IMR-90 (cell line): ENCODE measurements at regions not wholly inside any gene's neighbourhood (a gene's known extent, or its start where the extent isn't known, plus 50 kb on each side); places are given as distances from the start of the nearest gene placed in this dataset.

ENCODE experiments used
- ATAC-seq: fragments of 200-7000 bp; cut with Tn5 transposase; 2 replicates; pipeline ENCODE4 v1.9.1; 2020; ENCODE audit warnings: low read depth, mild to moderate bottlenecking, moderate library complexity
- BruUV-seq: library from RNA; stranded (reverse); fragments of 400-500 nt; replicated peaks from 2 replicates; lab custom pipeline; 2021; lab: Mats Ljungman, UMichigan
- CTCF ChIA-PET: fragments of 300-600 bp; formaldehyde crosslinking; extraction: SDS; loops from one replicate; lab custom pipeline; 2021; ENCODE audit warnings: antibody characterized with exemption; lab: Yijun Ruan, JAX
- POLR2A ChIA-PET: fragments of 300-600 bp; sonication (Branson Sonifier 250); formaldehyde crosslinking; loops from one replicate; lab custom pipeline; 2022; ENCODE audit warnings: antibody characterized with exemption; ENCODE audit not compliant: unreplicated experiment; lab: Charles Lee
- DNase-seq: peaks from one replicate; pipeline ENCODE4 v3.0.0; 2013
- H2AFZ ChIP-seq: replicated peaks from 2 replicates; pipeline ENCODE3; 2013; ENCODE audit warnings: low read length, mild to moderate bottlenecking; ENCODE audit not compliant: poor library complexity
- H2AK5ac ChIP-seq: 2 replicates; pipeline ENCODE4 v1.6.1; 2013; ENCODE audit warnings: low read depth, low read length, inconsistent platforms
- H2AK9ac ChIP-seq: replicated peaks from 2 replicates; pipeline ENCODE3; 2013; ENCODE audit warnings: mild to moderate bottlenecking, low read depth, low read length, moderate library complexity; ENCODE audit not compliant: poor library complexity
- H2BK120ac ChIP-seq: 2 replicates; pipeline ENCODE4 v1.6.1; 2013; ENCODE audit warnings: low read depth, low read length, inconsistent platforms
- H2BK15ac ChIP-seq: 3 replicates; pipeline ENCODE4 v1.6.1; 2013; ENCODE audit warnings: low read depth, low read length, inconsistent platforms
- H2BK20ac ChIP-seq: 2 replicates; pipeline ENCODE4 v1.6.1; 2013; ENCODE audit warnings: low read depth, mild to moderate bottlenecking, inconsistent platforms, low read length, moderate library complexity
- H2BK5ac ChIP-seq: 2 replicates; pipeline ENCODE4 v1.6.1; 2013; ENCODE audit warnings: mild to moderate bottlenecking, low read depth, low read length, inconsistent platforms; ENCODE audit not compliant: poor library complexity, severe bottlenecking
- H3K14ac ChIP-seq: replicated peaks from 2 replicates; pipeline ENCODE4 v1.6.1; 2013; ENCODE audit warnings: low read depth, low read length, inconsistent platforms
- H3K18ac ChIP-seq: 2 replicates; pipeline ENCODE4 v1.6.1; 2013; ENCODE audit warnings: low read depth, low read length, control low read depth
- H3K23ac ChIP-seq: 2 replicates; pipeline ENCODE4 v1.6.1; 2013; ENCODE audit warnings: low read depth, low read length, inconsistent platforms
- H3K27ac ChIP-seq: 2 replicates; pipeline ENCODE4 v1.5.1; 2013; ENCODE audit warnings: mild to moderate bottlenecking, control low read depth, low read length; ENCODE audit not compliant: insufficient read depth
- H3K27me3 ChIP-seq: 2 replicates; pipeline ENCODE4 v1.6.1; 2013; ENCODE audit warnings: low read length; ENCODE audit not compliant: control insufficient read depth, insufficient read depth
- H3K36me3 ChIP-seq: 2 replicates; pipeline ENCODE4 v1.6.1; 2013; ENCODE audit warnings: low read length, mixed read lengths; ENCODE audit not compliant: control insufficient read depth, insufficient read depth
- H3K4ac ChIP-seq: 2 replicates; pipeline ENCODE4 v1.6.1; 2013; ENCODE audit warnings: low read depth, low read length, inconsistent platforms
- H3K4me1 ChIP-seq: 2 replicates; pipeline ENCODE4 v1.6.1; 2013; ENCODE audit warnings: low read length, mixed read lengths; ENCODE audit not compliant: control insufficient read depth, insufficient read depth
- H3K4me2 ChIP-seq: 2 replicates; pipeline ENCODE4 v1.6.1; 2013; ENCODE audit warnings: low read depth, mild to moderate bottlenecking, control low read depth, low read length, moderate library complexity
- H3K4me3 ChIP-seq: 2 replicates; pipeline ENCODE4 v1.5.1; 2013; ENCODE audit warnings: low read depth, mild to moderate bottlenecking, control low read depth, low read length, moderate library complexity; ENCODE audit not compliant: insufficient read depth
- H3K56ac ChIP-seq: 2 replicates; pipeline ENCODE4 v1.6.1; 2013; ENCODE audit warnings: low read length, inconsistent platforms; ENCODE audit not compliant: insufficient read depth; ENCODE audit errors: extremely low read depth
- H3K79me1 ChIP-seq, 2 experiments: 2 replicates each; pipeline ENCODE4 v1.6.1; 2013; ENCODE audit warnings: low read length in 2 of 2, inconsistent platforms in 1 of 2, low read depth in 1 of 2
- H3K9ac ChIP-seq: 2 replicates; pipeline ENCODE4 v1.6.1; 2013; ENCODE audit warnings: low read depth, low read length, control low read depth
- H3K9me1 ChIP-seq: 2 replicates; pipeline ENCODE4 v1.6.1; 2013; ENCODE audit warnings: low read length, inconsistent platforms; ENCODE audit not compliant: insufficient read depth
- H3K9me3 ChIP-seq: 2 replicates; pipeline ENCODE4 v1.6.1; 2013; ENCODE audit warnings: low read length; ENCODE audit not compliant: control insufficient read depth, insufficient read depth
- H4K20me1 ChIP-seq: 2 replicates; pipeline ENCODE4 v1.6.1; 2013; ENCODE audit warnings: low read length, inconsistent platforms; ENCODE audit not compliant: insufficient read depth
- H4K5ac ChIP-seq: 2 replicates; pipeline ENCODE4 v1.6.1; 2013; ENCODE audit warnings: mild to moderate bottlenecking, low read depth, low read length, control low read depth
- H4K8ac ChIP-seq, 2 experiments: 2 replicates each; pipeline ENCODE4 v1.6.1; 2013; ENCODE audit warnings: low read depth in 2 of 2, low read length in 2 of 2, control low read depth in 1 of 2, inconsistent platforms in 1 of 2
- H4K91ac ChIP-seq: 2 replicates; pipeline ENCODE4 v1.6.1; 2013; ENCODE audit warnings: low read depth, low read length, inconsistent platforms; ENCODE audit not compliant: insufficient read depth
- BHLHE40 ChIP-seq: fragments of 150-350 bp; IDR thresholded peaks from 2 replicates; pipeline ENCODE4 v1.6.1; 2016; ENCODE audit warnings: mild to moderate bottlenecking, low read depth, low read length
- CEBPB ChIP-seq: IDR thresholded peaks from 2 replicates; pipeline ENCODE4 v1.6.1; 2012; ENCODE audit warnings: low read depth, low read length, improper control_type of control experiment
- CHD1 ChIP-seq: IDR thresholded peaks from 2 replicates; pipeline ENCODE4 v1.6.1; 2012; ENCODE audit warnings: low read depth, low read length, improper control_type of control experiment
- FOS ChIP-seq: fragments of 150-350 bp; IDR thresholded peaks from 2 replicates; pipeline ENCODE4 v1.6.1; 2016; ENCODE audit warnings: low read depth, low read length
- MAFK ChIP-seq: IDR thresholded peaks from 2 replicates; pipeline ENCODE4 v1.6.1; 2012; ENCODE audit warnings: low read depth, low read length, improper control_type of control experiment
- MAZ ChIP-seq: IDR thresholded peaks from 2 replicates; pipeline ENCODE4 v1.6.1; 2012; ENCODE audit warnings: low read depth, mild to moderate bottlenecking, low read length, improper control_type of control experiment, moderate library complexity, borderline replicate concordance
- MXI1 ChIP-seq: IDR thresholded peaks from 2 replicates; pipeline ENCODE4 v1.6.1; 2012; ENCODE audit warnings: low read depth, mild to moderate bottlenecking, low read length, moderate library complexity, borderline replicate concordance
- NFE2L2 ChIP-seq: fragments of 150-350 bp; IDR thresholded peaks from 2 replicates; pipeline ENCODE4 v1.6.1; 2016; ENCODE audit warnings: low read depth, mild to moderate bottlenecking, low read length
- POLR2A ChIP-seq: IDR thresholded peaks from 2 replicates; pipeline ENCODE4 v1.6.1; 2012; ENCODE audit warnings: mild to moderate bottlenecking, low read depth, low read length
- RAD21 ChIP-seq: IDR thresholded peaks from 2 replicates; pipeline ENCODE4 v1.6.1; 2012; ENCODE audit warnings: low read length, improper control_type of control experiment
- RCOR1 ChIP-seq: IDR thresholded peaks from 2 replicates; pipeline ENCODE4 v1.6.1; 2012; ENCODE audit warnings: mild to moderate bottlenecking, low read length, improper control_type of control experiment; ENCODE audit not compliant: insufficient replicate concordance
- RFX5 ChIP-seq: IDR thresholded peaks from 2 replicates; pipeline ENCODE4 v1.8.0; 2012; ENCODE audit warnings: low read depth, mild to moderate bottlenecking, low read length, moderate library complexity
- SMC3 ChIP-seq: fragments of 150-350 bp; IDR thresholded peaks from 2 replicates; pipeline ENCODE4 v1.6.1; 2016; ENCODE audit warnings: low read depth, mild to moderate bottlenecking, antibody characterized with exemption, low read length, moderate library complexity
- WGBS, 2 experiments: methylation state at CpG; one replicate each; pipeline versions ENCODE4 v1.1.5 to v1.1.7; 2013; ENCODE audit warnings: missing lambda C conversion rate in 2 of 2; ENCODE audit not compliant: insufficient read length in 1 of 2; ENCODE audit errors: extremely low coverage in 2 of 2; 5-methylcytosine and 5-hydroxymethylcytosine counted together
- dilution Hi-C: fragments of 300-500 bp; cut with HindIII; formaldehyde crosslinking; loops from one replicate; pipeline ENCODE4 v1.14.3; 2018; ENCODE audit warnings: low sequenced_read_pairs; ENCODE audit not compliant: unreplicated experiment
- in situ Hi-C: fragments of 300-500 bp; cut with MboI; formaldehyde crosslinking; loops from 3 replicates; pipeline ENCODE4 v1.14.3; 2019; ENCODE audit warnings: low sequenced_read_pairs, inconsistent platforms, mixed read lengths
- intact Hi-C: fragments of 100-400 bp; cut with micrococcal nuclease; formaldehyde crosslinking; loops from 2 replicates; pipeline ENCODE4 v1.10.0; 2022
- TF ChIP-seq, protein P1 (sequence below): fragments of 150-350 bp; IDR thresholded peaks from 2 replicates; pipeline ENCODE4 v1.6.1; 2017; ENCODE audit warnings: mild to moderate bottlenecking, antibody characterized with exemption, low read length, low read depth
- TF ChIP-seq, protein P2 (sequence below): conservative IDR thresholded peaks from 2 replicates; pipeline ENCODE4 v1.5.1; 2012; ENCODE audit warnings: mild to moderate bottlenecking, low read depth, low read length, improper control_type of control experiment
- TF ChIP-seq, protein P3 (sequence below): fragments of 150-350 bp; IDR thresholded peaks from 2 replicates; pipeline ENCODE4 v1.6.1; 2016; ENCODE audit warnings: low read depth, mild to moderate bottlenecking, low read length, moderate library complexity, borderline replicate concordance

DNA sequence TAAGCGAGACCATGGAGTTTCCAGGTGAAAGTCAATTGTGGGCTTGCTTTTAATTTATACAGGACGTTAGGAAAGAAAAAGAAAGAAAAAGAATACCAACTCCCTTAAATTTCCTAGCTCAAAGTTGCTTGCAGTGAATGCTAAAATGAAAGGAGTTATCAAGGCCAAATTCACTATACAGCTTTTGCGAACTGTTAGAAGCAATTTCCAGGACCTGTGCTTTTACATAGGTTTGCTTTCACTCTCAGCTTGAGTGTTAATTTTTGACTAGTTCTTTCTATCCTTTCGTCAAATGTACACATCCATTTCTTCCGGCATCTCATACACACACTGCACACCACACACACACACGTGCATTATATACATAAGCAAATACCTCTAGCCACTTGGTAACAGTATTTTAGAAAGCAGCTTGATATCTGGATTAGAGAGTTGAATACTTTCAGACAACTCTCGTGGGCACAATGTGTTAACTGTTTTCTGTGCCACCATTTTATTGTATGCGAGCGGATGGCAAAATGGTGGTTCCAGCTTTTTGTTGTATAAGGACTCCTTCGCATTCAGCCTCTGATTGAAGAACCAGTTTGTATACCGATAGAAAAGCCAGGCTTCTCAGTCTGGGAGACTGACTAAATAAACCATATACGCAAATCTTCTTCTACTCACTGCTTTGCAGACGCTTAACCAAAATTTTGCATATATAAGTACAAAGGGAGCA lies 381.8 kb downstream of the MTX2 start:
- no peaks in the 10 kb centered on the region for H4K20me1 ChIP-seq
- H3K27ac ChIP-seq: no peak overlapping the region
- ChIA-PET CTCF (interaction anchor here (0.6 to 3.7 kb wide), 8 partner anchors 12 to 843 kb away, joined by 3 to 20 read pairs (median 6); no protein-coding TSS in a partner anchor), POLR2A (no interaction called here)
- no peak overlapping the region for H2AK9ac ChIP-seq
- H3K23ac ChIP-seq: no peak overlapping the region
- H3K4me1 ChIP-seq: no peaks in the 10 kb centered on the region
- no peak overlapping the region for H2AFZ ChIP-seq
- dilution Hi-C loops (no loop called here), in situ Hi-C loops (no loop called here), intact Hi-C loops (loop anchor here (5.0 to 10.0 kb wide), 2 partner anchors 496 to 1104 kb away; no protein-coding TSS in a partner anchor)
- H4K91ac ChIP-seq: no peak overlapping the region
- H3K56ac ChIP-seq: no peak overlapping the region
- no peak overlapping the region for H3K4me2 ChIP-seq
- no peak overlapping the region for H2BK120ac ChIP-seq
- no peak for TF ChIP-seq CHD1
- TF ChIP-seq SMC3: no peak
- TF ChIP-seq, protein P1, sequence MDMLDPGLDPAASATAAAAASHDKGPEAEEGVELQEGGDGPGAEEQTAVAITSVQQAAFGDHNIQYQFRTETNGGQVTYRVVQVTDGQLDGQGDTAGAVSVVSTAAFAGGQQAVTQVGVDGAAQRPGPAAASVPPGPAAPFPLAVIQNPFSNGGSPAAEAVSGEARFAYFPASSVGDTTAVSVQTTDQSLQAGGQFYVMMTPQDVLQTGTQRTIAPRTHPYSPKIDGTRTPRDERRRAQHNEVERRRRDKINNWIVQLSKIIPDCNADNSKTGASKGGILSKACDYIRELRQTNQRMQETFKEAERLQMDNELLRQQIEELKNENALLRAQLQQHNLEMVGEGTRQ: no peak
- no peak for TF ChIP-seq RAD21
- TF ChIP-seq POLR2A: no peak
- TF ChIP-seq RFX5: no peak
- no peak for TF ChIP-seq MAFK
- TF ChIP-seq MAZ: no peak
- TF ChIP-seq, protein P2, sequence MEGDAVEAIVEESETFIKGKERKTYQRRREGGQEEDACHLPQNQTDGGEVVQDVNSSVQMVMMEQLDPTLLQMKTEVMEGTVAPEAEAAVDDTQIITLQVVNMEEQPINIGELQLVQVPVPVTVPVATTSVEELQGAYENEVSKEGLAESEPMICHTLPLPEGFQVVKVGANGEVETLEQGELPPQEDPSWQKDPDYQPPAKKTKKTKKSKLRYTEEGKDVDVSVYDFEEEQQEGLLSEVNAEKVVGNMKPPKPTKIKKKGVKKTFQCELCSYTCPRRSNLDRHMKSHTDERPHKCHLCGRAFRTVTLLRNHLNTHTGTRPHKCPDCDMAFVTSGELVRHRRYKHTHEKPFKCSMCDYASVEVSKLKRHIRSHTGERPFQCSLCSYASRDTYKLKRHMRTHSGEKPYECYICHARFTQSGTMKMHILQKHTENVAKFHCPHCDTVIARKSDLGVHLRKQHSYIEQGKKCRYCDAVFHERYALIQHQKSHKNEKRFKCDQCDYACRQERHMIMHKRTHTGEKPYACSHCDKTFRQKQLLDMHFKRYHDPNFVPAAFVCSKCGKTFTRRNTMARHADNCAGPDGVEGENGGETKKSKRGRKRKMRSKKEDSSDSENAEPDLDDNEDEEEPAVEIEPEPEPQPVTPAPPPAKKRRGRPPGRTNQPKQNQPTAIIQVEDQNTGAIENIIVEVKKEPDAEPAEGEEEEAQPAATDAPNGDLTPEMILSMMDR: no peak
- no peak for TF ChIP-seq MXI1
- no peak for TF ChIP-seq RCOR1
- TF ChIP-seq, protein P3, sequence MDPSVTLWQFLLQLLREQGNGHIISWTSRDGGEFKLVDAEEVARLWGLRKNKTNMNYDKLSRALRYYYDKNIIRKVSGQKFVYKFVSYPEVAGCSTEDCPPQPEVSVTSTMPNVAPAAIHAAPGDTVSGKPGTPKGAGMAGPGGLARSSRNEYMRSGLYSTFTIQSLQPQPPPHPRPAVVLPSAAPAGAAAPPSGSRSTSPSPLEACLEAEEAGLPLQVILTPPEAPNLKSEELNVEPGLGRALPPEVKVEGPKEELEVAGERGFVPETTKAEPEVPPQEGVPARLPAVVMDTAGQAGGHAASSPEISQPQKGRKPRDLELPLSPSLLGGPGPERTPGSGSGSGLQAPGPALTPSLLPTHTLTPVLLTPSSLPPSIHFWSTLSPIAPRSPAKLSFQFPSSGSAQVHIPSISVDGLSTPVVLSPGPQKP: no peak
- no peak for TF ChIP-seq NFE2L2
- TF ChIP-seq FOS: no peak
- no peak for TF ChIP-seq BHLHE40
- no peak for TF ChIP-seq CEBPB
- H3K9ac ChIP-seq: no peak overlapping the region
- no peak overlapping the region for H2BK20ac ChIP-seq
- H2AK5ac ChIP-seq: no peak overlapping the region
- H3K9me1 ChIP-seq: no peaks in the 10 kb centered on the region
- no peaks in the 10 kb centered on the region for H3K9me3 ChIP-seq
- no CpG with 5 or more reads among the region's 13 CpGs for WGBS, 2 experiments
- no peak overlapping the region for H3K14ac ChIP-seq
- no peak for DNase-seq
- H4K5ac ChIP-seq: no peak overlapping the region
- no peak overlapping the region for H2BK5ac ChIP-seq
- no peak for ATAC-seq
- no peak overlapping the region for H3K4ac ChIP-seq
- H3K18ac ChIP-seq: no peak overlapping the region
- H4K8ac ChIP-seq: no peak overlapping the region
- H3K79me1 ChIP-seq: no peaks in the 10 kb centered on the region
- H2BK15ac ChIP-seq: no peak overlapping the region
- no peaks in the 10 kb centered on the region; the same call in 1 of the 2 replicates for H3K27me3 ChIP-seq
- H3K4me3 ChIP-seq: no peak overlapping the region
- no peaks in the 10 kb centered on the region for H3K36me3 ChIP-seq
- no TSS peak for BruUV-seq
